ENCODE measurements at regions not wholly inside any gene's neighbourhood (a gene's known extent, or its start where the extent isn't known, plus 50 kb on each side); places are given as distances from the start of the nearest gene placed in this dataset.
A peak's percentile ranks its signal among the peaks of the same experiment; 100 is the strongest.

GRCh38 chr12:90128526-90128925, 419.9 kb upstream of the ATP2B1 start:
- TF ChIP-seq Cebpa-rat (IDR thresholded peaks at IDR 0.05): no peak
- no peak overlapping the region for H3K4me3 ChIP-seq
- peaks cover 0 to 18% (median 0%) of the 10 kb centered on the region in 11 experiments; a peak in 3 of 22 replicates for H3K9me3 ChIP-seq (replicated peaks in 1 of 11)
- H3K27me3 ChIP-seq: no peaks in the 10 kb centered on the region; a peak in 1 of 22 replicates
- peaks cover 0 to 23% (median 5%) of the 10 kb centered on the region in 10 experiments; a peak in 8 of 20 replicates for H3K4me1 ChIP-seq
- H3K9ac ChIP-seq: no peak overlapping the region
- no peaks in the 10 kb centered on the region for H4K20me1 ChIP-seq
- no peak overlapping the region for H3K4me2 ChIP-seq
- H3K36me3 ChIP-seq: no peaks in the 10 kb centered on the region
- H3K27ac ChIP-seq: no peak overlapping the region

- H3K36me3 ChIP-seq: no peaks in the 10 kb centered on the region; a peak in 1 of 22 replicates
- no peak overlapping the region for H3K4me3 ChIP-seq
- no peak overlapping the region for H3K4me2 ChIP-seq
- H3K9me3 ChIP-seq (replicated peaks in 1 of 11): peaks cover 10 to 27% (median 13%) of the 10 kb centered on the region in 11 experiments
- no peak overlapping the region for H3K9ac ChIP-seq
- no peaks in the 10 kb centered on the region; a peak in 1 of 22 replicates for H3K27me3 ChIP-seq
- H4K20me1 ChIP-seq: no peaks in the 10 kb centered on the region
- H3K4me1 ChIP-seq: peaks cover 5 to 28% (median 10%) of the 10 kb centered on the region in 10 experiments; a peak in 15 of 20 replicates
- no peak for TF ChIP-seq Cebpa-rat (IDR thresholded peaks at IDR 0.05)
- no peak overlapping the region for H3K27ac ChIP-seq
Measured at GRCh38 chr12:90126125-90126524, 417.5 kb upstream of the ATP2B1 start.

- Histone ChIP-seq H3K27me3 (no peaks in the 10 kb centered on the region; a peak in 1 of 22 replicates), H3K36me3 (no peaks in the 10 kb centered on the region; a peak in 1 of 22 replicates), H3K9ac (no peak overlapping the region), H3K4me2 (peak overlapping the region in 4 of 11 experiments; percentile 29 to 61 (median 44); a peak in 8 of 22 replicates), H3K4me1 (peaks cover 5 to 28% (median 10%) of the 10 kb centered on the region in 10 experiments; a peak in 15 of 20 replicates), H3K27ac (peak overlapping the region in 3 of 11 experiments; percentile 1 to 61 (median 40); a peak in 5 of 22 replicates), H4K20me1 (no peaks in the 10 kb centered on the region), H3K9me3 (replicated peaks in 1 of 11) (peaks cover 22 to 39% (median 25%) of the 10 kb centered on the region in 11 experiments), H3K4me3 (no peak overlapping the region)
- TF ChIP-seq Cebpa-rat (IDR thresholded peaks at IDR 0.05): no peak
Measured at GRCh38 chr12:90124914-90125313, 416.3 kb upstream of the ATP2B1 start.

- Histone ChIP-seq H3K9ac (no peak overlapping the region), H4K20me1 (no peaks in the 10 kb centered on the region), H3K4me1 (peaks cover 5 to 23% (median 10%) of the 10 kb centered on the region in 10 experiments; a peak in 15 of 20 replicates), H3K27ac (peak overlapping the region in 3 of 11 experiments; percentile 4 to 62 (median 40); a peak in 6 of 22 replicates), H3K4me2 (peak overlapping the region in 5 of 11 experiments; percentile 19 to 61 (median 39); a peak in 8 of 22 replicates), H3K36me3 (no peaks in the 10 kb centered on the region; a peak in 1 of 22 replicates), H3K27me3 (no peaks in the 10 kb centered on the region; a peak in 1 of 22 replicates), H3K4me3 (no peak overlapping the region), H3K9me3 (replicated peaks in 1 of 11) (peaks cover 27 to 45% (median 31%) of the 10 kb centered on the region in 11 experiments)
- peak in 1 of 11 experiments; percentile 30; a peak in 1 of 22 replicates for TF ChIP-seq Cebpa-rat (IDR thresholded peaks at IDR 0.05)
Measured at GRCh38 chr12:90124289-90124688, 415.7 kb upstream of the ATP2B1 start.

DNA sequence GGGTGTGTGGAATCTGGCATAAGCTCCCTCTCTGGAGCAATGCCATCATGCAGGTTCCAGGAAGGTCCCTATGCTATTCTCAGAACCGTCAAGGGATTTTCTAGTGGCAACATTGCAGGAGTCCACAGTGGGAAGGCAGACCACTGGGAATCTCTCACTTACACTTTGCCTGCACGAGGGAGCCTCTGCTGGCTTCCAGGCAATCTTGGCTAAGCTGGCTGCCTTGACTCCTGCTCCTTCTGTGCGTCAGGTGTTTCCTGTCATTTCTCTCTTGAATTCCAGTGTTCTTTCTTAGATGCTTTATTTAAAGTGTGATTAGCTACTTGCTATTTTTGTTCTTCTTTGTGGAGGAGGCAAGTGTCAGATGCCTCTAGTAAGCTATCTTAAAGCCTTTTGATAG, 414.0 kb upstream of the ATP2B1 start:
- no peak overlapping the region for H3K9ac ChIP-seq
- no peaks in the 10 kb centered on the region for H4K20me1 ChIP-seq
- peaks cover 5 to 22% (median 10%) of the 10 kb centered on the region in 10 experiments; a peak in 15 of 20 replicates for H3K4me1 ChIP-seq
- peak overlapping the region in 7 of 11 experiments; percentile 6 to 45 (median 31); a peak in 8 of 22 replicates for H3K4me2 ChIP-seq
- TF ChIP-seq Cebpa-rat (IDR thresholded peaks at IDR 0.05): no peak
- no peak overlapping the region for H3K27ac ChIP-seq
- no peaks in the 10 kb centered on the region; a peak in 1 of 22 replicates for H3K36me3 ChIP-seq
- peaks cover 41 to 61% (median 47%) of the 10 kb centered on the region in 11 experiments for H3K9me3 ChIP-seq (replicated peaks in 1 of 11)
- no peaks in the 10 kb centered on the region; a peak in 1 of 22 replicates for H3K27me3 ChIP-seq
- no peak overlapping the region for H3K4me3 ChIP-seq

DNA sequence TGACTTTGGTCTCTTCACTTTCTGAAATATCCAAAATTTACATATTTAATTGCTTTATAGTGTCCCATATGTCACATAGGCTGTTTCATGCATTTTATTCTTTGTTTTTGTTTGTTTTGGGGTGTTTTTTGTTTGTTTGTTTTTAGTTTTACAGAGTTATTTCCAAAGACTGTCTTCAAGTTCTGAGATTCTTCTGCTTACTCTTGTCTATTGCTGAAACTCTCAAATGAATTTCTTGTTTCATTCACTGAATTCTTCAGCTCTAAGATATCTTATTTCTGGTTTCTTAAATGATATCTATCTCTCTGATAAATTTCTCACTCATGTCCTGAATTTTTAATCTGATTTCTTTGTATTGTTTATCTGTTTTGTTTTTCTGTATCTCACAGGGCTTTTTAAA, 412.0 kb upstream of the ATP2B1 start:
- Histone ChIP-seq H4K20me1 (no peaks in the 10 kb centered on the region), H3K4me3 (no peak overlapping the region), H3K27ac (no peak overlapping the region), H3K9ac (no peak overlapping the region), H3K4me1 (peaks cover 5 to 22% (median 10%) of the 10 kb centered on the region in 10 experiments; a peak in 15 of 20 replicates), H3K27me3 (no peaks in the 10 kb centered on the region; a peak in 1 of 22 replicates), H3K4me2 (no peak overlapping the region), H3K36me3 (no peaks in the 10 kb centered on the region; a peak in 1 of 22 replicates), H3K9me3 (replicated peaks in 1 of 11) (peaks cover 43 to 57% (median 49%) of the 10 kb centered on the region in 11 experiments)
- no peak for TF ChIP-seq Cebpa-rat (IDR thresholded peaks at IDR 0.05)

- no peak for TF ChIP-seq Cebpa-rat (IDR thresholded peaks at IDR 0.05)
- Histone ChIP-seq H3K36me3 (no peaks in the 10 kb centered on the region), H3K27ac (no peak overlapping the region), H3K4me1 (no peaks in the 10 kb centered on the region), H3K9me3 (replicated peaks in 1 of 11) (peaks cover under 1 to 12% (median 2%) of the 10 kb centered on the region in 11 experiments; a peak in 16 of 22 replicates), H3K4me3 (no peak overlapping the region), H3K4me2 (no peak overlapping the region), H3K9ac (no peak overlapping the region), H4K20me1 (no peaks in the 10 kb centered on the region), H3K27me3 (no peaks in the 10 kb centered on the region)
Measured at GRCh38 chr12:90112666-90113065, 404.0 kb upstream of the ATP2B1 start.

GRCh38 chr12:90111791-90112580, 403.3 kb upstream of the ATP2B1 start:
- Histone ChIP-seq H3K27ac (no peak overlapping the region), H3K4me3 (no peak overlapping the region), H3K36me3 (no peaks in the 10 kb centered on the region), H4K20me1 (no peaks in the 10 kb centered on the region), H3K9me3 (replicated peaks in 1 of 11) (peaks cover 0 to 5% (median 0%) of the 10 kb centered on the region in 11 experiments; a peak in 4 of 22 replicates), H3K27me3 (no peaks in the 10 kb centered on the region), H3K9ac (no peak overlapping the region), H3K4me1 (no peaks in the 10 kb centered on the region), H3K4me2 (no peak overlapping the region)
- TF ChIP-seq Cebpa-rat (IDR thresholded peaks at IDR 0.05): no peak

- H3K4me1 ChIP-seq: peaks cover 0 to 7% (median 0%) of the 10 kb centered on the region in 10 experiments; a peak in 2 of 20 replicates
- no peaks in the 10 kb centered on the region for H3K36me3 ChIP-seq
- TF ChIP-seq Cebpa-rat (IDR thresholded peaks at IDR 0.05): no peak
- no peaks in the 10 kb centered on the region for H3K9me3 ChIP-seq (replicated peaks in 1 of 11)
- H3K4me2 ChIP-seq: no peak overlapping the region
- H3K27ac ChIP-seq: no peak overlapping the region
- H3K4me3 ChIP-seq: no peak overlapping the region
- no peaks in the 10 kb centered on the region for H3K27me3 ChIP-seq
- H4K20me1 ChIP-seq: no peaks in the 10 kb centered on the region
- H3K9ac ChIP-seq: no peak overlapping the region
Measured at GRCh38 chr12:90106568-90106967, 397.9 kb upstream of the ATP2B1 start.

All from BLaER1 treated with 17β-estradiol and CSF1 and Interleukin-3, amounts not matched to agents 10 nM and 100 nM (cell line).